GM12878 (cell line): ENCODE measurements at regions not wholly inside any gene's neighbourhood (a gene's known extent, or its start where the extent isn't known, plus 50 kb on each side); places are given as distances from the start of the nearest gene placed in this dataset.

Source experiments
- ATAC-seq: fragments of 200-7000 bp; cut with Tn5 transposase; 3 replicates; pipeline ENCODE4 v1.9.1; 2020; ENCODE audit warnings: mild to moderate bottlenecking, moderate library complexity
- BruUV-seq: library from RNA; stranded (reverse); fragments of 400-500 nt; replicated peaks from 2 replicates; lab custom pipeline; 2021; lab: Mats Ljungman, UMichigan
- CTCF ChIA-PET: fragments of 300-600 bp; sonication (Branson Sonifier 250); formaldehyde crosslinking; extraction: SDS; loops from one replicate; lab custom pipeline; 2021; ENCODE audit warnings: inconsistent platforms; lab: Yijun Ruan, JAX
- POLR2A ChIA-PET: fragments of 350-600 bp; formaldehyde crosslinking; extraction: SDS; loops from one replicate; lab custom pipeline; 2021; ENCODE audit warnings: inconsistent platforms; lab: Charles Lee
- RAD21 ChIA-PET: fragments of 300-600 bp; sonication (Branson Sonifier 250); formaldehyde crosslinking; loops from one replicate; lab custom pipeline; 2023; ENCODE audit warnings: antibody characterized with exemption; ENCODE audit not compliant: unreplicated experiment; lab: Charles Lee
- SMC1A ChIA-PET: fragments of 300-600 bp; sonication (Branson Sonifier 250); formaldehyde crosslinking; loops from one replicate; lab custom pipeline; 2023; ENCODE audit not compliant: unreplicated experiment, uncharacterized antibody; lab: Charles Lee
- DNase-seq: peaks from one replicate; pipeline ENCODE4 v3.0.0-alpha.2; 2011; ENCODE audit warnings: low read depth, low spot score
- FAIRE-seq: peaks from 3 replicates; lab custom pipeline; 2011; peaks lifted over from hg19 to GRCh38; lab: Jason Lieb, UNC
- H2AFZ ChIP-seq: 2 replicates; pipeline ENCODE4 v1.6.0; 2011; ENCODE audit warnings: low read depth, low read length, control low read depth; ENCODE audit not compliant: control insufficient read depth
- H3K27ac ChIP-seq: 2 replicates; pipeline ENCODE4 v1.5.1; 2011; ENCODE audit warnings: control low read depth; ENCODE audit not compliant: control insufficient read depth, insufficient read depth
- H3K27me3 ChIP-seq, 2 experiments: replicated peaks in 1 of 2; 2 replicates each; pipeline versions ENCODE4 v1.6.0 to v1.6.1; 2011; ENCODE audit warnings: low read length in 1 of 2; ENCODE audit not compliant: control insufficient read depth in 2 of 2, insufficient read depth in 2 of 2
- H3K36me3 ChIP-seq, 2 experiments: 2 replicates each; pipeline ENCODE4 v1.5.1; 2011; ENCODE audit warnings: low read length in 1 of 2; ENCODE audit not compliant: control insufficient read depth in 2 of 2, insufficient read depth in 2 of 2
- H3K4me1 ChIP-seq: 2 replicates; pipeline ENCODE4 v1.6.1; 2011; ENCODE audit warnings: mild to moderate bottlenecking, low read length, moderate library complexity, mixed read lengths; ENCODE audit not compliant: control insufficient read depth, insufficient read depth
- H3K4me2 ChIP-seq: 2 replicates; pipeline ENCODE4 v1.6.0; 2011; ENCODE audit warnings: control low read depth; ENCODE audit not compliant: control insufficient read depth, insufficient read depth
- H3K4me3 ChIP-seq: fragments of 200-600 bp; sonication (generic); 2 replicates; pipeline ENCODE4 v1.5.1; 2016
- H3K79me2 ChIP-seq: 2 replicates; pipeline ENCODE4 v1.6.0; 2011; ENCODE audit warnings: low read length; ENCODE audit not compliant: control insufficient read depth, insufficient read depth
- H3K9ac ChIP-seq: 2 replicates; pipeline ENCODE4 v1.8.0; 2011; ENCODE audit warnings: low read length, control low read depth, mixed read lengths; ENCODE audit not compliant: control insufficient read depth, insufficient read depth
- H3K9me3 ChIP-seq: replicated peaks from 3 replicates; pipeline ENCODE4 v1.5.1; 2011; ENCODE audit warnings: mild to moderate bottlenecking, low read length; ENCODE audit not compliant: control insufficient read depth, insufficient read depth
- H4K20me1 ChIP-seq: 2 replicates; pipeline ENCODE4 v1.6.0; 2011; ENCODE audit not compliant: control insufficient read depth, insufficient read depth
- BMI1 ChIP-seq: fragments of 450-650 bp; IDR thresholded peaks from 2 replicates; pipeline ENCODE4 v1.6.1; 2016; ENCODE audit warnings: mild to moderate bottlenecking, moderate library complexity, borderline replicate concordance
- CBFB ChIP-seq: IDR thresholded peaks from 2 replicates; pipeline ENCODE4 v1.6.1; 2016; ENCODE audit warnings: antibody characterized with exemption, low read depth
- DPF2 ChIP-seq: fragments of 450-650 bp; IDR thresholded peaks from 2 replicates; pipeline ENCODE4 v1.6.1; 2017; ENCODE audit warnings: mild to moderate bottlenecking
- EZH2 ChIP-seq: IDR thresholded peaks from 2 replicates; pipeline ENCODE4 v1.6.1; 2012; ENCODE audit warnings: low read depth, mild to moderate bottlenecking, control low read depth, inconsistent platforms, low read length, borderline replicate concordance; ENCODE audit not compliant: control insufficient read depth
- HCFC1 ChIP-seq: fragments of 150-350 bp; IDR thresholded peaks from 2 replicates; pipeline ENCODE4 v1.6.1; 2014; ENCODE audit warnings: low read length
- HDAC6 ChIP-seq: fragments of 200-600 bp; sonication (generic); IDR thresholded peaks from one replicate; pipeline ENCODE4 v1.8.0; 2017; ENCODE audit warnings: antibody characterized with exemption; ENCODE audit not compliant: unreplicated experiment
- JUNB ChIP-seq: IDR thresholded peaks from 2 replicates; pipeline ENCODE4 v1.6.1; 2016; ENCODE audit warnings: antibody characterized with exemption, mild to moderate bottlenecking
- JUND ChIP-seq: IDR thresholded peaks from 2 replicates; pipeline ENCODE4 v1.6.1; 2012; ENCODE audit warnings: low read depth, mild to moderate bottlenecking, low read length, improper control_type of control experiment, moderate library complexity
- MEF2B ChIP-seq: fragments of 450-650 bp; IDR thresholded peaks from 2 replicates; pipeline ENCODE4 v1.6.1; 2018; ENCODE audit warnings: mild to moderate bottlenecking, moderate library complexity; ENCODE audit not compliant: partially characterized antibody, poor library complexity, severe bottlenecking
- MTA3 ChIP-seq: IDR thresholded peaks from 2 replicates; pipeline ENCODE4 v1.6.1; 2012; ENCODE audit warnings: low read length, inconsistent platforms, borderline replicate concordance
- NFYA ChIP-seq: IDR thresholded peaks from 2 replicates; pipeline ENCODE4 v1.6.1; 2011; ENCODE audit warnings: low read depth, mild to moderate bottlenecking, low read length, improper control_type of control experiment, borderline replicate concordance
- PAX5 ChIP-seq: IDR thresholded peaks from 2 replicates; pipeline ENCODE4 v1.6.1; 2011; ENCODE audit warnings: low read depth, low read length, borderline replicate concordance
- SMC3 ChIP-seq: IDR thresholded peaks from 2 replicates; pipeline ENCODE4 v1.6.1; 2011; ENCODE audit warnings: low read length, improper control_type of control experiment, borderline replicate concordance
- SREBF1 ChIP-seq: IDR thresholded peaks from 2 replicates; pipeline ENCODE4 v1.6.1; 2012; ENCODE audit warnings: mild to moderate bottlenecking, low read length
- STAT1 ChIP-seq: fragments of 450-650 bp; conservative IDR thresholded peaks from 2 replicates; pipeline ENCODE4 v1.6.1; 2014; ENCODE audit warnings: antibody characterized with exemption, mild to moderate bottlenecking
- STAT3 ChIP-seq: IDR thresholded peaks from 2 replicates; pipeline ENCODE4 v1.6.1; 2011; ENCODE audit warnings: low read depth, low read length, improper control_type of control experiment
- SUZ12 ChIP-seq: fragments of 200-600 bp; sonication (generic); IDR thresholded peaks from one replicate; pipeline ENCODE4 v1.6.1; 2018; ENCODE audit warnings: antibody characterized with exemption, mild to moderate bottlenecking; ENCODE audit not compliant: unreplicated experiment
- TCF3 ChIP-seq: IDR thresholded peaks from 2 replicates; pipeline ENCODE4 v1.6.1; 2012; ENCODE audit warnings: low read depth, mild to moderate bottlenecking, low read length, borderline replicate concordance; ENCODE audit not compliant: insufficient read depth
- ZNF384 ChIP-seq: IDR thresholded peaks from 2 replicates; pipeline ENCODE4 v1.6.1; 2012; ENCODE audit warnings: low read depth, mild to moderate bottlenecking, low read length, improper control_type of control experiment, borderline replicate concordance
- ZNF592 ChIP-seq: fragments of 450-650 bp; IDR thresholded peaks from 2 replicates; pipeline ENCODE4 v1.6.1; 2017; ENCODE audit warnings: mild to moderate bottlenecking, moderate library complexity
- ZSCAN29 ChIP-seq: fragments of 450-650 bp; IDR thresholded peaks from 2 replicates; pipeline ENCODE4 v1.6.1; 2017; ENCODE audit warnings: mild to moderate bottlenecking, moderate library complexity
- WGBS: methylation state at CpG from one replicate; pipeline ENCODE4 v1.1.6; 2016; ENCODE audit warnings: low lambda C conversion rate; ENCODE audit not compliant: insufficient replicate concordance, insufficient coverage; ENCODE audit errors: missing lambda C conversion rate; 5-methylcytosine and 5-hydroxymethylcytosine counted together
- in situ Hi-C: fragments of 300-500 bp; cut with MboI; formaldehyde crosslinking; loops from 9 replicates; pipeline ENCODE4 v1.14.3; 2018; ENCODE audit warnings: mixed read lengths
- intact Hi-C: fragments of 100-400 bp; cut with micrococcal nuclease; formaldehyde crosslinking; loops from one replicate; pipeline ENCODE4 v1.14.2; 2022; ENCODE audit not compliant: unreplicated experiment
- TF ChIP-seq, protein P1 (sequence below): IDR thresholded peaks from 2 replicates; pipeline ENCODE4 v1.6.1; 2011; ENCODE audit warnings: low read depth, mild to moderate bottlenecking, low read length, moderate library complexity, borderline replicate concordance; ENCODE audit errors: extremely low read depth

- TF ChIP-seq ZNF592, result no peak
- TF ChIP-seq ZSCAN29, result no peak
- TF ChIP-seq BMI1, result no peak
- TF ChIP-seq CBFB, result no peak
Measured at GRCh38 chr5:145307866-145308382, 527.2 kb downstream of the PRELID2 start (continued).

DNA sequence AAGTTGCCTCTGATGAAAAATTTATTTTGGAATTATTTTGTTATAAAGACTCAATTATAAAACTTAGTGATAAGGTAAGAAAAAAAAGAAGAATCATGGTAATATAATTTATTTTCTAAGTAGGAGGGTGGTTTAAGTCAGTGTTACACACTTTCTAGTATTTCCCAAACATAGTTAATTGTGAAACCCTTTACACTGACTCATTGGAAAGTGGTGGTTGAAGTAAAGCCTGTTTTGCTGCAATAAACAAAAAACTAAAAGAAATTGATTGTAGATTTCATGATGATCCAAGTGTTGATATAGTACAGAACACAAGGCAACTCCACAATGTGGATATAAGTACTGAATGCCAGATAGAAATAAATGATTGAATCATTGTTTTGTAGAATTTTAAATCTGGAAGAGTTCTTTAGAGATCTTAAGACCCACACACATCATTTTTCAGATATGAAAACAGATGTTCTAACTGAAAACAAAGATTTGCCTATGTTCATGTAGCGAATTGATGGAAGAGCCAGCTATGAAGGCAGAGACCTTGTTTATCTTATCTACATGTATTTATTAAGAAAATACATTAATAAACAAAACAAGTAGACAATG is 539.8 kb downstream of the PRELID2 start:
- POLR2A ChIA-PET, result no interaction called here
- Histone ChIP-seq H3K27me3 (no peaks in the 10 kb centered on the region), H4K20me1 (no peaks in the 10 kb centered on the region), H3K79me2 (no peaks in the 10 kb centered on the region), H3K9ac (no peak overlapping the region), H3K4me1 (no peaks in the 10 kb centered on the region), H3K27ac (no peak overlapping the region), H3K4me3 (no peak overlapping the region), H2AFZ (no peak overlapping the region), H3K4me2 (no peak overlapping the region), H3K9me3 (no peaks in the 10 kb centered on the region), H3K36me3 (no peaks in the 10 kb centered on the region)
- 0% methylated on average over 1 of the region's 1 CpG for WGBS
- BruUV-seq, result no TSS peak
- SMC1A ChIA-PET, result no interaction called here
- in situ Hi-C loops, result no loop called here
- FAIRE-seq (no peak), DNase-seq (no peak), ATAC-seq (no peak)
- intact Hi-C loops, result no loop called here
- CTCF ChIA-PET, result no interaction called here
- RAD21 ChIA-PET, result no interaction called here
- TF ChIP-seq MEF2B, result no peak
- TF ChIP-seq SUZ12, result no peak
- TF ChIP-seq MTA3, result no peak
- TF ChIP-seq STAT1, result no peak
- no peak for TF ChIP-seq JUND
- TF ChIP-seq TCF3, result no peak
- TF ChIP-seq PAX5, result no peak
- no peak for TF ChIP-seq ZNF384
- TF ChIP-seq DPF2, result no peak
- no peak for TF ChIP-seq SMC3
- TF ChIP-seq NFYA, result no peak
- TF ChIP-seq, protein P1, sequence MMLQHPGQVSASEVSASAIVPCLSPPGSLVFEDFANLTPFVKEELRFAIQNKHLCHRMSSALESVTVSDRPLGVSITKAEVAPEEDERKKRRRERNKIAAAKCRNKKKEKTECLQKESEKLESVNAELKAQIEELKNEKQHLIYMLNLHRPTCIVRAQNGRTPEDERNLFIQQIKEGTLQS, result no peak
- no peak for TF ChIP-seq HCFC1
- TF ChIP-seq JUNB, result no peak
- TF ChIP-seq HDAC6, result no peak
- no peak for TF ChIP-seq STAT3
- TF ChIP-seq EZH2, result no peak
- no peak for TF ChIP-seq SREBF1
